Thoracic aorta (tissue), 2 donors: ENCODE measurements at regions not wholly inside any gene's neighbourhood (a gene's known extent, or its start where the extent isn't known, plus 50 kb on each side); places are given as distances from the start of the nearest gene placed in this dataset.

Experiments used
- ATAC-seq: fragments of 150-250 bp; one replicate; pipeline ENCODE4 v1.8.0; 2017; ENCODE audit warnings: low read depth; ENCODE audit not compliant: insufficient number of reproducible peaks, low FRiP score
- DNase-seq: peaks from one replicate; pipeline ENCODE4 v3.0.0-alpha.2; 2020; ENCODE audit warnings: low spot score
- H3K27ac ChIP-seq, 2 donors: fragments of 200-600 bp; sonication (generic); 1 replicate in 1 of 2; 2 replicates in 1 of 2; pipeline ENCODE4 v1.5.1; 2016; ENCODE audit warnings: mild to moderate bottlenecking in 2 of 2, moderate library complexity in 2 of 2
- H3K27me3 ChIP-seq: fragments of 200-600 bp; sonication (generic); replicated peaks from 2 replicates; pipeline ENCODE4 v1.6.0; 2016; ENCODE audit warnings: mild to moderate bottlenecking; ENCODE audit not compliant: insufficient read depth
- H3K36me3 ChIP-seq: fragments of 200-600 bp; sonication (generic); one replicate; pipeline ENCODE4 v1.5.1; 2016
- H3K4me1 ChIP-seq, 2 donors: fragments of 200-600 bp; sonication (generic); 1 replicate in 1 of 2; 2 replicates in 1 of 2; pipeline versions ENCODE4 v1.5.1 to v1.6.0; 2016; ENCODE audit warnings: low read depth in 2 of 2, mild to moderate bottlenecking in 1 of 2; ENCODE audit not compliant: control insufficient read depth in 1 of 2
- H3K4me3 ChIP-seq: fragments of 200-600 bp; sonication (generic); 2 replicates; pipeline ENCODE4 v1.5.1; 2016; ENCODE audit warnings: mild to moderate bottlenecking
- H3K9me3 ChIP-seq: fragments of 200-600 bp; sonication (generic); 2 replicates; pipeline ENCODE4 v1.5.1; 2016
- CTCF ChIP-seq: fragments of 200-600 bp; sonication (generic); IDR thresholded peaks from one replicate; pipeline ENCODE4 v1.5.1; 2019; ENCODE audit warnings: antibody characterized with exemption

- Histone ChIP-seq H3K27ac (no peak overlapping the region), H3K4me3 (no peak overlapping the region), H3K4me1 (no peaks in the 10 kb centered on the region), H3K9me3 (no peaks in the 10 kb centered on the region), H3K36me3 (no peaks in the 10 kb centered on the region), H3K27me3 (no peaks in the 10 kb centered on the region)
- no peak for ATAC-seq
- no peak for DNase-seq
- TF ChIP-seq CTCF = no peak
Measured at GRCh38 chr2:152874955-152875354, 156.5 kb downstream of the ARL6IP6 start.

- Histone ChIP-seq H3K9me3 (no peaks in the 10 kb centered on the region), H3K27ac (no peak overlapping the region), H3K27me3 (no peaks in the 10 kb centered on the region), H3K4me3 (no peak overlapping the region), H3K36me3 (no peaks in the 10 kb centered on the region), H3K4me1 (no peaks in the 10 kb centered on the region)
- no peak for ATAC-seq
- no peak for TF ChIP-seq CTCF
- DNase-seq = no peak
Measured at GRCh38 chr2:152870239-152870638, 151.8 kb downstream of the ARL6IP6 start.

GRCh38 chr2:152867397-152867796 is 149.0 kb downstream of the ARL6IP6 start:
- DNase-seq (no peak), ATAC-seq (no peak)
- Histone ChIP-seq H3K27me3 (no peaks in the 10 kb centered on the region), H3K36me3 (no peaks in the 10 kb centered on the region), H3K27ac (no peak overlapping the region), H3K4me1 (no peaks in the 10 kb centered on the region), H3K9me3 (no peaks in the 10 kb centered on the region), H3K4me3 (no peak overlapping the region)
- no peak for TF ChIP-seq CTCF

- Histone ChIP-seq H3K36me3 (no peaks in the 10 kb centered on the region), H3K4me3 (no peak overlapping the region), H3K27me3 (no peaks in the 10 kb centered on the region), H3K9me3 (no peaks in the 10 kb centered on the region), H3K27ac (no peak overlapping the region), H3K4me1 (no peaks in the 10 kb centered on the region)
- DNase-seq (no peak), ATAC-seq (no peak)
- no peak for TF ChIP-seq CTCF
Measured at GRCh38 chr2:152864601-152865149, 146.3 kb downstream of the ARL6IP6 start.

GRCh38 chr2:152863826-152864225 is 145.4 kb downstream of the ARL6IP6 start:
- no peak overlapping the region for H3K27ac ChIP-seq
- no peaks in the 10 kb centered on the region for H3K27me3 ChIP-seq
- no peak overlapping the region for H3K4me3 ChIP-seq
- H3K4me1 ChIP-seq = no peaks in the 10 kb centered on the region
- H3K36me3 ChIP-seq = no peaks in the 10 kb centered on the region
- H3K9me3 ChIP-seq = no peaks in the 10 kb centered on the region
- DNase-seq (no peak), ATAC-seq (no peak)
- no peak for TF ChIP-seq CTCF
